GM12872 (cell line): ENCODE measurements at regions not wholly inside any gene's neighbourhood (a gene's known extent, or its start where the extent isn't known, plus 50 kb on each side); places are given as distances from the start of the nearest gene placed in this dataset.

Source experiments
- CTCF ChIP-seq: IDR thresholded peaks from 3 replicates; pipeline ENCODE4 v1.5.1; 2011; ENCODE audit warnings: low read depth, mild to moderate bottlenecking, low read length, moderate library complexity; ENCODE audit not compliant: insufficient read depth

GRCh38 chr4:28565396-28565795 lies 1704.8 kb downstream of the STIM2 start:
- no peak for TF ChIP-seq CTCF

- TF ChIP-seq CTCF: no peak
Observed at GRCh38 chr4:28600958-28601357, 1740.3 kb downstream of the STIM2 start.

- no peak for TF ChIP-seq CTCF
Observed at GRCh38 chr4:28621591-28621990, 1761.0 kb downstream of the STIM2 start.

- no peak for TF ChIP-seq CTCF
Observed at GRCh38 chr4:28636971-28637370, 1776.3 kb downstream of the STIM2 start.

GRCh38 chr4:28639747-28640146 lies 1779.1 kb downstream of the STIM2 start:
- TF ChIP-seq CTCF: no peak

- TF ChIP-seq CTCF: no peak
Observed at GRCh38 chr4:28654618-28655017, 1794.0 kb downstream of the STIM2 start.

- TF ChIP-seq CTCF: no peak
Observed at GRCh38 chr4:28665306-28665705, 1804.7 kb downstream of the STIM2 start.

- no peak for TF ChIP-seq CTCF
Observed at GRCh38 chr4:28675582-28675981, 1814.9 kb downstream of the STIM2 start.
